ENCODE measurements at regions not wholly inside any gene's neighbourhood (a gene's known extent, or its start where the extent isn't known, plus 50 kb on each side); places are given as distances from the start of the nearest gene placed in this dataset.

DNA sequence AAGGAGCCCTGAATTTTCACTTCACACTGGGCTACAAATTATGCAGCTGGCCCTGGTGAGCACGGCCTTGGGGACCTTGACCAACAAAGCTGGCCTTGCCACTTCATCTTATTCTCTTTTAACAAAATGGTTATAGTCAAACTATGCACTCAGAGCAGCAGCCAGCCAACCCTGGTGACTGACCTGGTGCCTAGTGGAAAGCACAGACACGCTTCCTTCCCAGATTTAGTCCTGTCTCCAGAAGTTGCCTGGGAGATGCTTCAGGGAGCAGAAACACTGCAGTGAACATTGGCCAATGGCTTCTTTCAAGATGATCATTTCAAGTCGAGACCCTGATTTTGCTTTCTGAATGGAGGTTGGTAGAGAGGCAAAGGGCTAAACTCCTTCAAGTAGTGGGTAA is 249.3 kb downstream of the SIPA1L2 start:
- Histone ChIP-seq H2AFZ (ENCODE audit: low read length) (no peak overlapping the region), H3K36me3 (ENCODE audit: low read depth, low read length) (no peaks in the 10 kb centered on the region), H3K9ac (ENCODE audit: low read length) (no peak overlapping the region), H3K27ac (ENCODE audit: low read length) (no peak overlapping the region), H3K9me3 (ENCODE audit: low read length) (no peaks in the 10 kb centered on the region), H3K4me1 (ENCODE audit: insufficient read depth, low read length) (peaks cover 29% of the 10 kb centered on the region), H3F3A (ENCODE audit: low read length, unreplicated experiment) (no peaks in the 10 kb centered on the region), H3K27me3 (ENCODE audit: low read length) (no peaks in the 10 kb centered on the region), H3K4me3 (ENCODE audit: low read length) (no peak overlapping the region), H3K9me2 (replicated peaks; ENCODE audit: low read length) (no peaks in the 10 kb centered on the region), H4K20me1 (ENCODE audit: low read length) (no peaks in the 10 kb centered on the region), H3K79me2 (ENCODE audit: low read length) (no peaks in the 10 kb centered on the region), H3K4me2 (ENCODE audit: low read length) (no peak overlapping the region)
- DNase-seq (no peak), ATAC-seq (no peak)
- ChIA-PET CTCF (no interaction called here), POLR2A (ENCODE audit: unreplicated experiment) (no interaction called here)
- intact Hi-C loops (cut with micrococcal nuclease), result no loop called here
- no peak for TF ChIP-seq EZH2phosphoT487 (IDR thresholded peaks at IDR 0.05; ENCODE audit: borderline replicate concordance, low read length)
- no peak for TF ChIP-seq EZH2 (IDR thresholded peaks at IDR 0.05; ENCODE audit: low read length, unreplicated experiment)
- TF ChIP-seq, protein P1, sequence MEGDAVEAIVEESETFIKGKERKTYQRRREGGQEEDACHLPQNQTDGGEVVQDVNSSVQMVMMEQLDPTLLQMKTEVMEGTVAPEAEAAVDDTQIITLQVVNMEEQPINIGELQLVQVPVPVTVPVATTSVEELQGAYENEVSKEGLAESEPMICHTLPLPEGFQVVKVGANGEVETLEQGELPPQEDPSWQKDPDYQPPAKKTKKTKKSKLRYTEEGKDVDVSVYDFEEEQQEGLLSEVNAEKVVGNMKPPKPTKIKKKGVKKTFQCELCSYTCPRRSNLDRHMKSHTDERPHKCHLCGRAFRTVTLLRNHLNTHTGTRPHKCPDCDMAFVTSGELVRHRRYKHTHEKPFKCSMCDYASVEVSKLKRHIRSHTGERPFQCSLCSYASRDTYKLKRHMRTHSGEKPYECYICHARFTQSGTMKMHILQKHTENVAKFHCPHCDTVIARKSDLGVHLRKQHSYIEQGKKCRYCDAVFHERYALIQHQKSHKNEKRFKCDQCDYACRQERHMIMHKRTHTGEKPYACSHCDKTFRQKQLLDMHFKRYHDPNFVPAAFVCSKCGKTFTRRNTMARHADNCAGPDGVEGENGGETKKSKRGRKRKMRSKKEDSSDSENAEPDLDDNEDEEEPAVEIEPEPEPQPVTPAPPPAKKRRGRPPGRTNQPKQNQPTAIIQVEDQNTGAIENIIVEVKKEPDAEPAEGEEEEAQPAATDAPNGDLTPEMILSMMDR (conservative IDR thresholded peaks at IDR 0.05; ENCODE audit: low read depth, low read length), result no peak
- no TSS peak for BruUV-seq (replicated peaks)

DNA sequence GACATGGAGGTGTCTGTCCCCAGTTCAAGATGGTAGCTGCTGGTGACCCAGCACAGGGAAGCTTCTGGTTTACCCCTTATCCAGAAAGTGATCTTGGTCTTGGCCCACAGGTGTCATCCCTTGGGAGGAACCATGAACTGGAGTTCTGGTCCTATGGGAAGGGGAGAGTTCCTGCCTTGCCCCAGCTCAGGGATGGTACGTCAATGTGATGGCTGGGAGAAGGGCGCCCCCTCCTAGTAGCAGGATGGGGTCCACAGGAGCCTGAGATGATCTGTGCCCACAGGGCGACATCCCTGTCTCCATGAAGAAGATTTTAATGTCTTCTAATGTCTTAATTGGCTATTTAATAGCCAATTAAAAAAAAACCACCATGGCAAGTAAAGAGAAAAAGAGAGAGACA is 249.8 kb downstream of the SIPA1L2 start:
- ATAC-seq (no peak), DNase-seq (no peak)
- H3F3A ChIP-seq (ENCODE audit: low read length, unreplicated experiment), result no peaks in the 10 kb centered on the region
- no peak overlapping the region for H2AFZ ChIP-seq (ENCODE audit: low read length)
- no peaks in the 10 kb centered on the region for H4K20me1 ChIP-seq (ENCODE audit: low read length)
- H3K4me1 ChIP-seq (ENCODE audit: insufficient read depth, low read length), result peaks cover 25% of the 10 kb centered on the region
- no peak overlapping the region for H3K4me2 ChIP-seq (ENCODE audit: low read length)
- H3K79me2 ChIP-seq (ENCODE audit: low read length), result no peaks in the 10 kb centered on the region
- ChIA-PET CTCF (no interaction called here), POLR2A (ENCODE audit: unreplicated experiment) (no interaction called here)
- no peaks in the 10 kb centered on the region for H3K27me3 ChIP-seq (ENCODE audit: low read length)
- no peaks in the 10 kb centered on the region for H3K9me2 ChIP-seq (replicated peaks; ENCODE audit: low read length)
- no peak overlapping the region for H3K4me3 ChIP-seq (ENCODE audit: low read length)
- intact Hi-C loops (cut with micrococcal nuclease), result no loop called here
- H3K9me3 ChIP-seq (ENCODE audit: low read length), result no peaks in the 10 kb centered on the region
- BruUV-seq (replicated peaks), result no TSS peak
- TF ChIP-seq EZH2 (IDR thresholded peaks at IDR 0.05; ENCODE audit: low read length, unreplicated experiment) (no peak), EZH2phosphoT487 (IDR thresholded peaks at IDR 0.05; ENCODE audit: borderline replicate concordance, low read length) (no peak)
- TF ChIP-seq, protein P1 (conservative IDR thresholded peaks at IDR 0.05; ENCODE audit: low read depth, low read length), result no peak
- H3K9ac ChIP-seq (ENCODE audit: low read length), result no peak overlapping the region
- H3K36me3 ChIP-seq (ENCODE audit: low read depth, low read length), result no peaks in the 10 kb centered on the region
- no peak overlapping the region for H3K27ac ChIP-seq (ENCODE audit: low read length)

DNA sequence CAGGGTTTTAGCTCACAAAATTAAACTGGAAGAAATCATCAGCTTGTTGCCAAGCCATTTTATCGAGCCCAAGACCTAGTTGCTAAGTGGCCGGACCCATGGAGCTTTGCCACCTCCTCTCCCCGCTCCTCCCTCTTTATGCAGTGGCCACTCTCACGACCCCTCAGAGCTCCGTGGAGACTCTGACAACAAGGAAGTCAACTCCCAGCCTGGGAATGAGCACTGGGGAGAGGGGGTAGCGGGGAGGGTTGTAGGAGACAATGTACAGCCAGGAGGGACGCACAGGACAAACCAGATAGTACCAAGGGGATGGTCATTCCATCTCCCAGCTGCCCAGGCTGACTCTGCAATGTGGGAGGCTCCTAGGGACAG is 250.9 kb downstream of the SIPA1L2 start:
- Histone ChIP-seq H4K20me1 (ENCODE audit: low read length) (no peaks in the 10 kb centered on the region), H3K27ac (ENCODE audit: low read length) (no peak overlapping the region), H2AFZ (ENCODE audit: low read length) (no peak overlapping the region), H3K9me2 (replicated peaks; ENCODE audit: low read length) (no peaks in the 10 kb centered on the region), H3K4me1 (ENCODE audit: insufficient read depth, low read length) (peaks cover 20% of the 10 kb centered on the region), H3K4me2 (ENCODE audit: low read length) (no peak overlapping the region), H3K9ac (ENCODE audit: low read length) (no peak overlapping the region), H3F3A (ENCODE audit: low read length, unreplicated experiment) (no peaks in the 10 kb centered on the region), H3K4me3 (ENCODE audit: low read length) (no peak overlapping the region), H3K27me3 (ENCODE audit: low read length) (no peaks in the 10 kb centered on the region), H3K79me2 (ENCODE audit: low read length) (no peaks in the 10 kb centered on the region), H3K9me3 (ENCODE audit: low read length) (no peaks in the 10 kb centered on the region), H3K36me3 (ENCODE audit: low read depth, low read length) (no peaks in the 10 kb centered on the region)
- CTCF ChIA-PET, result no interaction called here
- TF ChIP-seq EZH2 (IDR thresholded peaks at IDR 0.05; ENCODE audit: low read length, unreplicated experiment), result no peak
- no peak for TF ChIP-seq EZH2phosphoT487 (IDR thresholded peaks at IDR 0.05; ENCODE audit: borderline replicate concordance, low read length)
- TF ChIP-seq, protein P1 (conservative IDR thresholded peaks at IDR 0.05; ENCODE audit: low read depth, low read length), result no peak
- DNase-seq, result no peak
- ATAC-seq, result no peak
- no TSS peak for BruUV-seq (replicated peaks)
- POLR2A ChIA-PET (ENCODE audit: unreplicated experiment), result no interaction called here
- intact Hi-C loops (cut with micrococcal nuclease), result no loop called here

Data from PC-3 (cell line).